ENCODE measurements at regions not wholly inside any gene's neighbourhood (a gene's known extent, or its start where the extent isn't known, plus 50 kb on each side); places are given as distances from the start of the nearest gene placed in this dataset.

GRCh38 chr22:48097723-48098122 lies 1335.3 kb downstream of the TBC1D22A start:
- TF ChIP-seq ZFX (IDR thresholded peaks at IDR 0.05; ENCODE audit: borderline replicate concordance) (no peak), CTCF (IDR thresholded peaks at IDR 0.05) (no peak)
- no peak overlapping the region for H3K27ac ChIP-seq

DNA sequence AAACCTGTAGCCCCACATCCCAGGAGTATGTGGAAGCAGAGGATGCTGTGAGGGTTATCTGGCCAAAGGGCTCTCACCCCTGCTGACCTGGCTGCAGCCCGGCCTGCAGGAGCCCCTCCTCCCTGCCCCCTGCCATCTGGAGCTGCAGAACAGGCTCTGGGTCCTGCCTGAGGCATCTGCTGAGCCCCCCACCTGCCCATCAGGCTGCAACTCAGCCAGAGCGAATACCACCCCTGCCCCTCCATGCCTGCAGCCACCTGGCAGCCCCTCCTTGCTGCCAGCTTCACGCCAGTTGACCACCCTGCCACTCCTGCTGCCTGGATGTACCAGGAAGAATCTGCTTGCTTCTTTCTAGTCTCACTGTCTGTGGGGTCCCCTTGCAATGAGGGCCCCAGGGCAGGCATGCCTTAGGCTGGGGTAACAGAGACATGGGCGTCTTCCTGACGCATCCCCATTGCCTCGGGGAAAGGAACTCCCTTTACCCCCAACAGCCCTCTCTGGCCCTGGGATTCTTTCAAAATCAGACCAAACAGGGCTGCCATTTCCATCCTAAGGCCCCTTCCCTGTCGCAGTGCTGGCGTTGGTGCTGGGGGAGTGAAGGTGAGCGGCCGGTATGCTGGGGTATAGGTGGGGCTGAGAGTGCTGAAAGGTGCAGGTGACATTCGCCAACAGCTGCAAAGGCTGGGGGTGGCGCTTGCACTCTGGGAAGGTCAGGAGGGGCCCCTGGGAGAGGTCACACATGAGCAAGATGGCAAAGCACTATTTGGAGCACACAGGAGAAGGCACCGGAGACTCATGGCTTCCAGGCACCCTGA lies 1334.6 kb downstream of the TBC1D22A start:
- no peak for TF ChIP-seq ZFX (IDR thresholded peaks at IDR 0.05; ENCODE audit: borderline replicate concordance)
- TF ChIP-seq CTCF (IDR thresholded peaks at IDR 0.05), result no peak
- no peak overlapping the region for H3K27ac ChIP-seq

- TF ChIP-seq ZFX (IDR thresholded peaks at IDR 0.05; ENCODE audit: borderline replicate concordance) (no peak), CTCF (IDR thresholded peaks at IDR 0.05) (no peak)
- H3K27ac ChIP-seq, result no peak overlapping the region
These were observed 1334.0 kb downstream of the TBC1D22A start for GRCh38 chr22:48096411-48096810.

- TF ChIP-seq ZFX (IDR thresholded peaks at IDR 0.05; ENCODE audit: borderline replicate concordance) (no peak), CTCF (IDR thresholded peaks at IDR 0.05) (no peak)
- no peak overlapping the region for H3K27ac ChIP-seq
These were observed 1331.5 kb downstream of the TBC1D22A start for GRCh38 chr22:48093981-48094380.

DNA sequence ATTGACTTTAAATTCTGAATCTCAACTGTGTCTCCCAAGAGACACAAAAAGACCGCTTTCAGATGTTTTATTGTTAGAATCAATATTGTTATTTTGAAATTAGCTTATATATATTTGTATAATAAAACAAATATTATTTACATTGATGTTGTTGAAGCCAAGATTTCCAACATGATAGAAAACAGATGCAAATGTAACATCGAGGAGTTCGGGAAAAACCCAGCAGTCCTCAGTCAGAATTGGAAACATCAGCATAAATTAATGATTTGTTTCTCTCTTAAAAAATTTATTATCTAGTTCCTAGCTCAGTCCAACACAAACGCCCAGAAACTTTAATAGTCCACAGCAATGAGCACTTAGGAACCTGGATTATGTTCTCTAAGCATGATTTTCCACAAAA lies 1330.4 kb downstream of the TBC1D22A start:
- no peak overlapping the region for H3K27ac ChIP-seq
- no peak for TF ChIP-seq ZFX (IDR thresholded peaks at IDR 0.05; ENCODE audit: borderline replicate concordance)

DNA sequence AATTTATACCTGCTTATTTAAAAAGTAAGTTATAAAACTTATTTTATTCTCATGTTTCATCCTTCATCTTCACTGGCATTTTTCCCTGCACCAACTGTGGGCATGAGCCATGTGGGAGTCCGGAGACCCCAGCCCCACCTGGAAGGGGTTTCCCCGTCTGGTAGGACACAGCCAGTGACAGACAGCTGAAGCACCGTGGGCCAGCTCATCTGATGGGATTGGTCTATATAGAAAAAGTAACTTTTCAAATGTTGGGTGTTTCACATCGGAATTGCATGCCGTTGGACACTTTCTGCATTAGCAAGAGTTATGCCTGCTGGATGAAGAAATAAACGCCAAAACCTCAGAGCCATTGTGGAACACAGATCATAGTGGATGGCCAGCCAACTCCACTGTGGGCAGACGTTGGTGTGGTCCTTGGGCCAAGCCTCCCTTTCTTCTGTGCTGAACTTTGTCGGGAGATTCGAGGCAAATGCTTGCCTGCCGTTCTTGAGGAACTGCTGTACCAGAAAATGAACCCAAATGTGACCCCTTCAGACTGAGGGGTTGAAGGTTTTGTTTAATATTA lies 1329.3 kb downstream of the TBC1D22A start:
- H3K27ac ChIP-seq, result no peak overlapping the region
- TF ChIP-seq CTCF (IDR thresholded peaks at IDR 0.05) (no peak), ZFX (IDR thresholded peaks at IDR 0.05; ENCODE audit: borderline replicate concordance) (no peak)

DNA sequence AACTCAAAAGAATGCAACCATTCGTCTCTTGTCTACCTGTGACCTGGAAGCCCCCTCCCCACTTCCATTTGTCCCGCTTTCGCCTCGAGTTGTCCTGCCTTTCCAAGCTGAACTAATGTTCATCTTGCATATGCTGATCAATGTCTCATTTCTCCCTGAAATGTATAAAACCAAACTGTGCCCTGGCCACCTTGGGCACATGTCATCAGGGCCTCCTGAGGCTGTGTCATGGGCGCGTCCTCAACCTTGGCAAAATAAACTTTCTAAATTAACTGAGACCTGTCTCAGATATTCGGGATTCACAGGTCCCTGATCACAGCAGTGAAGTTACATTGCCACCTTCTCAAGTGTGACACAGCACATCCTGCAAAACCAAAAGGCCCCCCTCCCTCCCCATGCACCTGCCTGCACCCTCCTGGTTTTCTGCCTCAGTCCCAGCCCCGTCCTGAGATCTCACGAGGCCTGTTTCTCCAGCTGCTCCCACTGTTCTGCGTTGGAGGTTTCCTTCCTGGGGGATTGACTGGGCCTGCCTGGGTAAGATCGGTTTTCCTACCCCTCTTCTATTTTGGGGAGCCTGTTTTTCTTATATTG lies 1328.7 kb downstream of the TBC1D22A start:
- H3K27ac ChIP-seq, result no peak overlapping the region
- TF ChIP-seq CTCF (IDR thresholded peaks at IDR 0.05), result no peak
- no peak for TF ChIP-seq ZFX (IDR thresholded peaks at IDR 0.05; ENCODE audit: borderline replicate concordance)
